SK-N-SH (cell line): ENCODE measurements at regions not wholly inside any gene's neighbourhood (a gene's known extent, or its start where the extent isn't known, plus 50 kb on each side); places are given as distances from the start of the nearest gene placed in this dataset.

ENCODE experiments used
- CTCF ChIA-PET: fragments of 300-600, 350-600 bp; formaldehyde crosslinking; extraction: SDS; loops from one replicate; lab custom pipeline; 2021; lab: Yijun Ruan, JAX
- POLR2A ChIA-PET: fragments of 350-600 bp; sonication (Branson Sonifier 250); formaldehyde crosslinking; extraction: SDS; loops from one replicate; lab custom pipeline; 2020; ENCODE audit warnings: antibody characterized with exemption, inconsistent platforms; lab: Yijun Ruan, JAX
- DNase-seq: peaks from one replicate; pipeline ENCODE4 v3.0.0; 2012
- H2AFZ ChIP-seq: fragments of 200-600 bp; sonication (generic); 2 replicates; pipeline ENCODE4 v1.8.1; 2016; ENCODE audit warnings: antibody characterized with exemption, mild to moderate bottlenecking, low read depth
- H3F3A ChIP-seq: fragments of 200-600 bp; sonication (generic); replicated peaks from 2 replicates; pipeline ENCODE3; 2016; ENCODE audit warnings: antibody characterized with exemption, mild to moderate bottlenecking; ENCODE audit not compliant: insufficient read depth
- H3K27ac ChIP-seq, 2 experiments: fragments of 200-500 bp in 1 of 2; fragments of 200-600 bp in 1 of 2; sonication (Bioruptor generic) in 1 of 2; sonication (generic), shearing (Covaris generic) in 1 of 2; 2 replicates each; pipeline versions ENCODE4 v1.5.1 to v1.6.1; 2014 to 2016; ENCODE audit warnings: low read depth in 2 of 2, inconsistent platforms in 1 of 2, low read length in 1 of 2, mild to moderate bottlenecking in 1 of 2, mixed read lengths in 1 of 2
- H3K27me3 ChIP-seq: fragments of 200-600 bp; sonication (generic), shearing (Covaris generic); 2 replicates; pipeline ENCODE4 v1.6.1; 2016; ENCODE audit warnings: mixed run types; ENCODE audit not compliant: insufficient read depth
- H3K36me3 ChIP-seq, 2 experiments: fragments of 200-500 bp in 1 of 2; fragments of 200-600 bp in 1 of 2; sonication (Bioruptor generic) in 1 of 2; sonication (generic) in 1 of 2; replicated peaks in 1 of 2; 2 replicates each; pipeline versions ENCODE3 to v1.5.1; 2014 to 2016; ENCODE audit warnings: low read length in 1 of 2, mild to moderate bottlenecking in 1 of 2; ENCODE audit not compliant: insufficient read depth in 2 of 2, control insufficient read depth in 1 of 2
- H3K4me1 ChIP-seq, 2 experiments: fragments of 200-500 bp in 1 of 2; fragments of 200-600 bp in 1 of 2; sonication (Bioruptor generic) in 1 of 2; sonication (generic), shearing (Covaris generic) in 1 of 2; 2 replicates each; pipeline versions ENCODE4 v1.5.1 to v1.6.1; 2014 to 2016; ENCODE audit warnings: low read depth in 1 of 2, low read length in 1 of 2, mixed run types in 1 of 2; ENCODE audit not compliant: insufficient read depth in 2 of 2, control insufficient read depth in 1 of 2
- H3K4me2 ChIP-seq: fragments of 200-600 bp; sonication (generic), shearing (Covaris generic); 2 replicates; pipeline ENCODE4 v1.6.1; 2017; ENCODE audit warnings: mixed run types
- H3K4me3 ChIP-seq, 2 experiments: fragments of 200-500 bp in 1 of 2; fragments of 200-600 bp in 1 of 2; sonication (Bioruptor generic) in 1 of 2; sonication (generic), shearing (Covaris generic) in 1 of 2; 2 replicates each; pipeline versions ENCODE4 v1.5.1 to v1.8.1; 2014 to 2016; ENCODE audit warnings: low read depth in 2 of 2, inconsistent platforms in 1 of 2, low read length in 1 of 2, mild to moderate bottlenecking in 1 of 2, mixed read lengths in 1 of 2, moderate library complexity in 1 of 2
- H3K79me2 ChIP-seq: fragments of 200-600 bp; sonication (generic); 2 replicates; pipeline ENCODE4 v1.8.1; 2017; ENCODE audit warnings: mild to moderate bottlenecking; ENCODE audit not compliant: insufficient read depth
- H3K9ac ChIP-seq: fragments of 200-600 bp; sonication (generic); 2 replicates; pipeline ENCODE4 v1.6.1; 2017; ENCODE audit warnings: mixed run types
- H3K9me2 ChIP-seq: fragments of 200-600 bp; sonication (generic); 2 replicates; pipeline ENCODE4 v1.6.1; 2017; ENCODE audit warnings: mixed run types
- H3K9me3 ChIP-seq: fragments of 200-600 bp; sonication (generic); 2 replicates; pipeline ENCODE4 v1.6.1; 2017; ENCODE audit warnings: mixed run types, mild to moderate bottlenecking, moderate library complexity
- H4K20me1 ChIP-seq: fragments of 200-600 bp; sonication (generic); 2 replicates; pipeline ENCODE4 v1.6.1; 2017; ENCODE audit warnings: mild to moderate bottlenecking, mixed run types; ENCODE audit not compliant: insufficient read depth
- CHD2 ChIP-seq: fragments of 150-350 bp; IDR thresholded peaks from 2 replicates; pipeline ENCODE4 v1.6.1; 2018; ENCODE audit warnings: low read length; ENCODE audit not compliant: partially characterized antibody
- ELF1 ChIP-seq: IDR thresholded peaks from 2 replicates; pipeline ENCODE4 v1.4.0; 2012
- EP300 ChIP-seq, 2 experiments: IDR thresholded peaks; 2 replicates each; pipeline versions ENCODE4 v1.4.0 to v1.6.1; 2012; ENCODE audit warnings: borderline replicate concordance in 1 of 2, low read depth in 1 of 2, low read length in 1 of 2
- EZH2phosphoT487 ChIP-seq: fragments of 200-600 bp; sonication (generic); IDR thresholded peaks from 2 replicates; pipeline ENCODE4 v1.6.1; 2017; ENCODE audit warnings: low read depth, mixed run types, mild to moderate bottlenecking, antibody characterized with exemption, moderate library complexity, borderline replicate concordance
- FOXJ3 ChIP-seq: sonication (generic); formaldehyde crosslinking; IDR thresholded peaks from 2 replicates; pipeline ENCODE4 v1.5.1; 2020; ENCODE audit warnings: mild to moderate bottlenecking, missing genetic modification reagents
- IRF3 ChIP-seq: fragments of 150-350 bp; IDR thresholded peaks from 2 replicates; pipeline ENCODE4 v1.6.1; 2016; ENCODE audit warnings: mild to moderate bottlenecking, low read depth, low read length
- MXI1 ChIP-seq: IDR thresholded peaks from 2 replicates; pipeline ENCODE4 v1.6.1; 2012; ENCODE audit warnings: mild to moderate bottlenecking, low read depth, low read length, improper control_type of control experiment
- NFIC ChIP-seq: IDR thresholded peaks from 2 replicates; pipeline ENCODE4 v1.4.0; 2012; ENCODE audit warnings: borderline replicate concordance
- PBX3 ChIP-seq: IDR thresholded peaks from 2 replicates; pipeline ENCODE4; 2012
- RCOR1 ChIP-seq: fragments of 150-350 bp; IDR thresholded peaks from 2 replicates; pipeline ENCODE4 v1.6.1; 2017; ENCODE audit warnings: antibody characterized with exemption, low read length
- RFX5 ChIP-seq: IDR thresholded peaks from 2 replicates; pipeline ENCODE4 v1.6.1; 2012; ENCODE audit warnings: mild to moderate bottlenecking, improper control_type of control experiment, low read length
- RXRA ChIP-seq: IDR thresholded peaks from 2 replicates; pipeline ENCODE4 v1.4.0; 2012; ENCODE audit warnings: low read depth, mild to moderate bottlenecking, borderline replicate concordance
- SMC3 ChIP-seq: IDR thresholded peaks from 2 replicates; pipeline ENCODE4 v1.6.1; 2012; ENCODE audit warnings: low read depth, low read length, improper control_type of control experiment
- TEAD4 ChIP-seq: IDR thresholded peaks from 2 replicates; pipeline ENCODE4 v1.4.0; 2012; ENCODE audit warnings: mild to moderate bottlenecking, borderline replicate concordance; ENCODE audit not compliant: insufficient read depth
- YY1 ChIP-seq: IDR thresholded peaks from 2 replicates; pipeline ENCODE4 v1.4.0; 2012; ENCODE audit warnings: low read depth, mild to moderate bottlenecking
- WGBS: methylation state at CpG from one replicate; pipeline ENCODE4 v1.1.6; 2017; ENCODE audit warnings: low lambda C conversion rate; 5-methylcytosine and 5-hydroxymethylcytosine counted together
- TF ChIP-seq, protein P1 (sequence below): fragments of 200-600 bp; sonication (generic); IDR thresholded peaks from 2 replicates; pipeline ENCODE4 v1.6.1; 2017; ENCODE audit warnings: antibody characterized with exemption, mild to moderate bottlenecking, moderate library complexity

DNA sequence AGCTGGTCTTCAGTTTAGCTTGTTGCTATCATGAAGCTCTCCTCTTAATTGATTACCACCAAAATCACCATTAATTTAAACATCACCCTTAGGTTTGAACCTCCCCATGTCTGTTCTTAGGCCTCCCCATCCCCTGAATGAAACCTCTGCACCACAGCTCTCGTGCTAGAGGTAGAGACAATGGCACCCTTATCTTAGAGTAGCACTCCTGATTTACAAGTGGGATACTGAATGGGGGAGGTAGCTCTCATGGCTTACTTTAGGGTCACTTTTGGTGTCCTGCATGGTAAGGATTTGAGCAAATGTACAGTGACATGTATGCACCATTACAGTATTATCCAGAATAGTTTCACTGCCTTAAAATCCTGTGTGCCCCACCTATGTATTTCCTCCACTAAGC, 115.6 kb upstream of the ADTRP start:
- POLR2A ChIA-PET = no interaction called here
- Histone ChIP-seq H3K9me2 (no peaks in the 10 kb centered on the region), H3K4me2 (no peak overlapping the region), H3K4me3 (no peak overlapping the region), H3K36me3 (no peaks in the 10 kb centered on the region), H3K9ac (no peak overlapping the region), H3K27ac (no peak overlapping the region), H3K4me1 (no peaks in the 10 kb centered on the region), H3F3A (peaks cover 9% of the 10 kb centered on the region), H2AFZ (no peak overlapping the region; the same call in 1 of the 2 replicates), H3K79me2 (no peaks in the 10 kb centered on the region), H3K27me3 (no peaks in the 10 kb centered on the region)
- CTCF ChIA-PET = interaction anchor here (1.1 kb wide), 1 partner anchor 950 kb away, joined by 3 read pairs; no protein-coding TSS in a partner anchor
- TF ChIP-seq NFIC (no peak), EZH2phosphoT487 (no peak), IRF3 (no peak), MXI1 (no peak), RXRA (no peak), SMC3 (no peak), ELF1 (no peak), FOXJ3 (CRISPR knock-in tag) (no peak), TEAD4 (no peak), CHD2 (no peak), RFX5 (no peak)
- TF ChIP-seq, all 33 proteins: peak for 0
- Histone ChIP-seq H3K9me3 (no peaks in the 10 kb centered on the region), H4K20me1 (no peaks in the 10 kb centered on the region)
- WGBS = 60% methylated on average over 1 of the region's 1 CpG
- no peak for DNase-seq

DNA sequence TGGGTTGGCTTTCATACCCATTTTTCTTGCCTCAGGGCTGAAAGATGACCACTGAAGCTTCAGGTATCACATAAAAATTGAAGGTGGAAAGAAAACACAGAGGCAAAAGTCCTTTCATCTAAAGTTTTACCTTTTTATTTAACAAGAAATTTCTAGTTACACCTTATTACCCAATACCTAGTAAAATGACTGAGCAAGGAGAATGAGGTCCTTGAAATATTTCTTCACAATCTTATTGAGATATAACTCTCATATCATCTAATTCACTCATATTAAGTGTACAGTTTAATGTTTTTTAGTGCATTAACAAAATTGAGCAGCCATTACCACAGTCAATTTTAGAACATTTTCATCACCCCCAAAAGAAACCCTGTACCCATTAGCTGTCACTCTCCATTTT, 112.9 kb upstream of the ADTRP start:
- Histone ChIP-seq H3K27me3 (no peaks in the 10 kb centered on the region), H3K36me3 (no peaks in the 10 kb centered on the region), H3K4me2 (no peak overlapping the region), H4K20me1 (no peaks in the 10 kb centered on the region), H3K27ac (no peak overlapping the region), H3K4me3 (no peak overlapping the region), H3K4me1 (no peaks in the 10 kb centered on the region), H3K9ac (no peak overlapping the region), H3K9me2 (no peaks in the 10 kb centered on the region), H3K9me3 (no peaks in the 10 kb centered on the region), H2AFZ (no peak overlapping the region), H3F3A (peaks cover 9% of the 10 kb centered on the region), H3K79me2 (no peaks in the 10 kb centered on the region)
- CTCF ChIA-PET = no interaction called here
- POLR2A ChIA-PET = no interaction called here
- TF ChIP-seq ELF1 = no peak
- TF ChIP-seq SMC3 = no peak
- no peak for TF ChIP-seq YY1
- no peak for TF ChIP-seq PBX3
- TF ChIP-seq, protein P1, sequence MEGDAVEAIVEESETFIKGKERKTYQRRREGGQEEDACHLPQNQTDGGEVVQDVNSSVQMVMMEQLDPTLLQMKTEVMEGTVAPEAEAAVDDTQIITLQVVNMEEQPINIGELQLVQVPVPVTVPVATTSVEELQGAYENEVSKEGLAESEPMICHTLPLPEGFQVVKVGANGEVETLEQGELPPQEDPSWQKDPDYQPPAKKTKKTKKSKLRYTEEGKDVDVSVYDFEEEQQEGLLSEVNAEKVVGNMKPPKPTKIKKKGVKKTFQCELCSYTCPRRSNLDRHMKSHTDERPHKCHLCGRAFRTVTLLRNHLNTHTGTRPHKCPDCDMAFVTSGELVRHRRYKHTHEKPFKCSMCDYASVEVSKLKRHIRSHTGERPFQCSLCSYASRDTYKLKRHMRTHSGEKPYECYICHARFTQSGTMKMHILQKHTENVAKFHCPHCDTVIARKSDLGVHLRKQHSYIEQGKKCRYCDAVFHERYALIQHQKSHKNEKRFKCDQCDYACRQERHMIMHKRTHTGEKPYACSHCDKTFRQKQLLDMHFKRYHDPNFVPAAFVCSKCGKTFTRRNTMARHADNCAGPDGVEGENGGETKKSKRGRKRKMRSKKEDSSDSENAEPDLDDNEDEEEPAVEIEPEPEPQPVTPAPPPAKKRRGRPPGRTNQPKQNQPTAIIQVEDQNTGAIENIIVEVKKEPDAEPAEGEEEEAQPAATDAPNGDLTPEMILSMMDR = no peak
- TF ChIP-seq RCOR1 = no peak
- no peak for TF ChIP-seq EP300 (IDR thresholded peaks at IDR 0.05; ENCODE audit: borderline replicate concordance in 1 of 2, low read depth in 1 of 2, low read length in 1 of 2)
- DNase-seq = no peak
